Subcutaneous abdominal adipose tissue (tissue), 5 donors: ENCODE measurements at regions not wholly inside any gene's neighbourhood (a gene's known extent, or its start where the extent isn't known, plus 50 kb on each side); places are given as distances from the start of the nearest gene placed in this dataset.

Source experiments
- H3K27ac ChIP-seq: one replicate; pipeline ENCODE4 v1.7.0; 2013; ENCODE audit warnings: low read depth, mild to moderate bottlenecking, inconsistent platforms, low read length, moderate library complexity
- H3K27me3 ChIP-seq, 5 donors: one replicate each; pipeline ENCODE4 v1.7.0; 2013; ENCODE audit warnings: low read length in 5 of 5, inconsistent platforms in 1 of 5; ENCODE audit not compliant: control insufficient read depth in 5 of 5, insufficient read depth in 4 of 5
- H3K36me3 ChIP-seq, 5 donors: one replicate each; pipeline ENCODE4 v1.7.0; 2013; ENCODE audit warnings: low read length in 5 of 5; ENCODE audit not compliant: control insufficient read depth in 5 of 5, insufficient read depth in 5 of 5
- H3K4me1 ChIP-seq, 5 donors: one replicate each; pipeline ENCODE4 v1.7.0; 2013; ENCODE audit warnings: low read length in 5 of 5, mild to moderate bottlenecking in 3 of 5, moderate library complexity in 1 of 5; ENCODE audit not compliant: control insufficient read depth in 5 of 5, insufficient read depth in 5 of 5
- H3K4me3 ChIP-seq, 5 donors: one replicate each; pipeline ENCODE4 v1.7.0; 2013; ENCODE audit warnings: low read length in 5 of 5, low read depth in 1 of 5
- H3K9ac ChIP-seq, 5 donors: one replicate each; pipeline ENCODE4 v1.7.0; 2013; ENCODE audit warnings: low read length in 5 of 5, mild to moderate bottlenecking in 4 of 5, moderate library complexity in 3 of 5
- H3K9me3 ChIP-seq, 5 donors: one replicate each; pipeline ENCODE4 v1.7.0; 2013; ENCODE audit warnings: low read length in 5 of 5; ENCODE audit not compliant: control insufficient read depth in 5 of 5
- donor health status: healthy.
- donor health status: healthy.
- donor health status: healthy.
- donor health status: healthy.
- donor health status: healthy.

DNA sequence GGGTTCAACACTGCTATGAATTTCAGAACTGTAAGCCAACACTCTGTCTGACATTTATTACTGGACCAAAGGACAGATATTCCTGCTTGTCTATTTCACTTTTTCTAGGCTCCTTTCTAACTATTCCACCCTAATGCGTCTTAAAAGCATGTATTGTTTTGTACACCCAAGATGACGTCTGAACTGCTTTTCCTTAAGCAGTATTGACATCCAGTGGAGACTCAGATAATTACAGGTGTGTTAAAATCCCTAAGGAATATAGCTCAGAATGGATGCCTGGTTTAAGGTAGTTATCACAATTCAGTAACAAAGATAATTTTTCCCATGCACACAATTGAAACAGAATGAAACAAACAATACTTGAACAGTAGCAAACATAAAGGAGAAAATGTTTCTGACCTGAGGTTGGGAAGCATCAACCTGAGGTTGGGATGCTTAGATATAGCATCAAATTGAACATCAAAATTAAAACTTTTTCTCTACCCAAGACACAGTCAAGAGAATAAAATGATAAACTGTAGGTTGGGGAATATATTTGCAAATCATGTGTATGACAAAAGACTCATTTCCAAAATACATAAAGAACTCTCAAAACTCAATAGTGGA is 93.7 kb upstream of the PTPRR start:
- no peak overlapping the region for H3K27ac ChIP-seq
- H3K9ac ChIP-seq: no peak overlapping the region
- H3K36me3 ChIP-seq: no peaks in the 10 kb centered on the region
- H3K4me3 ChIP-seq: peak overlapping the region in 2 of 5 donors; percentile 6 to 31
- H3K4me1 ChIP-seq: peaks cover 0 to 3% (median 0%) of the 10 kb centered on the region in 5 donors
- H3K27me3 ChIP-seq: no peaks in the 10 kb centered on the region
- H3K9me3 ChIP-seq: peaks cover 0 to 3% (median 0%) of the 10 kb centered on the region in 5 donors

DNA sequence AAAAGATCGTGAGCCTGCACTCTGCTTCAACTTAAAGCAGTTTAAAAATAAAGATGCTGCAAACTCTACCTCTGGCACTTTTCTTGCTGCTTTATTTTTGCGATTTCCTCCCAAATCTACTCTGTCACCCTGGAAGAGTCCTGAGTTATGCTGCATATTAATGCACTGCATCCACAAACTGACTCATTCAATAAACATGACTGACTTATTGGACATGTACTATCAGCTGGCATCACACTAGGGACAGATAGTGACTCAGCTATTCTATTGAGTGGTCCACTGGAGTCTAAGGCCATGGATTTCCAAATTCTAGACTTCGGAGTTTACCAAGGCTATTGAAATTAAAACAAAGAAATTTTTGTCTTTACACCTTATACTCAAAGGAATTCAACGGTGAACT is 90.7 kb upstream of the PTPRR start:
- Histone ChIP-seq H3K4me3 (no peak overlapping the region), H3K9me3 (no peaks in the 10 kb centered on the region), H3K36me3 (no peaks in the 10 kb centered on the region), H3K27me3 (no peaks in the 10 kb centered on the region), H3K4me1 (peaks cover 0 to 3% (median 0%) of the 10 kb centered on the region in 5 donors), H3K27ac (no peak overlapping the region), H3K9ac (no peak overlapping the region)

DNA sequence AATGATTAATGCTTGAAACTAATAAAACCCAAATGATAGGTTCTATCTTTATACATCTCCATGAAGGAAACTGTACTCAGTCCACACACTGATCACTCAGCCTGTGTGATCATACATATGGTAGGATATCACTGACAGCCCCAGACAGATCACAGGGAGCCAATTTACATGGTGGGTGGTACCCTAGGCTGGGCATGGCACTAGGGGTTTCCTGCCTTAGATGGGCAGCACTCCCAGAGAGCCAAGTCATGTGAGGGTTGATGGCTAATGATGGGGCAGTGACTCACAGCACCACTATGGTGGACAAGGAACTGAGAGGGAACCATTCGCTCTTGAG is 89.6 kb upstream of the PTPRR start:
- no peaks in the 10 kb centered on the region for H3K9me3 ChIP-seq

DNA sequence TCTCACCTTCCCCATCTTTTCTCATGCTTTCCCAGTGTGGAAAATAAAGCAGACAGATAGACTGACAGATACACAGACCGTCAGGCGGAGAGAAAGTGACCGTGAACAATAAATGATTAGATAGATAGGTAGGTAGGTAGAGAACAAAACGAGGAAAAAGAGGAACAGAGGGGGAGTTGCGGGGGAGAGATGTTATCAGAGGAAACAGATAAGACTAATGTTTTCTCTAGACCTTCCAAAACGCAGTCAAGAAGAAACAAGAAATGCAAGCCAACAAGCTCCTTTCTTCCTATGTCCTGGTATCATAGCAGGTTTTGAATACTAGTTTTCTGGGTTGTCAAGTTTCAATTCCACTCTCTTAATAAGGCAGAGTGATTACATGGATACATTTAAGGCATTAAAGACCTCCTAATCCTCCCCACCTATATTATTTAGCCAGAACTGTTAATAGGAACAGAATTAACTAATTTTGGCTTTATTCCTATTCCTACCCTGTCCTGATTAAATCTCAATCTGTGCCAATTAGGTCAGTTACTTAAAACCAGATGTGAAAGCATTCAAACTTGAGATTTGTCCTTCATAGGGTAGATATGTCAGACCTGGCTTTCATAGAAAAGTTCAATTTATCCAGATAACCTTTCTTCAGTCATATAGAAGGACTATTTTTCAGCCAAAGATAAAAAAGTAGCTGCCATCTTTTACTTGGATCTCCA is 89.0 kb upstream of the PTPRR start:
- H3K27me3 ChIP-seq: no peaks in the 10 kb centered on the region
- H3K36me3 ChIP-seq: no peaks in the 10 kb centered on the region
- no peak overlapping the region for H3K27ac ChIP-seq
- H3K9ac ChIP-seq: no peak overlapping the region
- H3K9me3 ChIP-seq: no peaks in the 10 kb centered on the region
- H3K4me1 ChIP-seq: peaks cover 0 to 3% (median 0%) of the 10 kb centered on the region in 5 donors
- no peak overlapping the region for H3K4me3 ChIP-seq

More for the DNA sequence above, 89.6 kb upstream of the PTPRR start:
- Histone ChIP-seq H3K4me1 (peaks cover 0 to 3% (median 0%) of the 10 kb centered on the region in 5 donors), H3K27me3 (no peaks in the 10 kb centered on the region), H3K27ac (no peak overlapping the region), H3K4me3 (no peak overlapping the region), H3K36me3 (no peaks in the 10 kb centered on the region), H3K9ac (no peak overlapping the region)

DNA sequence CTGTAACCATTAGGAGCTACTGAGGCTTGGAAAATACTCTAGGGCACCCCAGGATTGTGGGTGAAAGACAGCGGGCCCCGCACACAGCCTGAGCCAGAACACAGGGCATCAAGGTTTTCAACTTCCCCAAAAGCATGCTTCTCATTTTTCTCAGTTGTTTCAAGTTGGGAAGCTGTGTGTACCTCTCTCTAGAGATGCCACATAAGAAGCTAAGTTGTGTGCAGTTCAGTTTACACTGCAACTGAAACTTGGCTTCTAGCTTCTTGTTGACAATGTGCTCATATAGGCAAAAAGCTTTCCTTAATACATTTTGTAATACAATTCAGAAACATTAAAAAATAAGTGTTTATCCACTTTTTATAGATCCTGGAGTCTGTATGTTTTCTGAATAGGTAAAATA is 88.1 kb upstream of the PTPRR start:
- peaks cover 0 to 3% (median 0%) of the 10 kb centered on the region in 5 donors for H3K4me1 ChIP-seq
- no peak overlapping the region for H3K4me3 ChIP-seq
- no peaks in the 10 kb centered on the region for H3K27me3 ChIP-seq
- H3K9me3 ChIP-seq: no peaks in the 10 kb centered on the region
- no peak overlapping the region for H3K9ac ChIP-seq
- no peaks in the 10 kb centered on the region for H3K36me3 ChIP-seq
- H3K27ac ChIP-seq: no peak overlapping the region

DNA sequence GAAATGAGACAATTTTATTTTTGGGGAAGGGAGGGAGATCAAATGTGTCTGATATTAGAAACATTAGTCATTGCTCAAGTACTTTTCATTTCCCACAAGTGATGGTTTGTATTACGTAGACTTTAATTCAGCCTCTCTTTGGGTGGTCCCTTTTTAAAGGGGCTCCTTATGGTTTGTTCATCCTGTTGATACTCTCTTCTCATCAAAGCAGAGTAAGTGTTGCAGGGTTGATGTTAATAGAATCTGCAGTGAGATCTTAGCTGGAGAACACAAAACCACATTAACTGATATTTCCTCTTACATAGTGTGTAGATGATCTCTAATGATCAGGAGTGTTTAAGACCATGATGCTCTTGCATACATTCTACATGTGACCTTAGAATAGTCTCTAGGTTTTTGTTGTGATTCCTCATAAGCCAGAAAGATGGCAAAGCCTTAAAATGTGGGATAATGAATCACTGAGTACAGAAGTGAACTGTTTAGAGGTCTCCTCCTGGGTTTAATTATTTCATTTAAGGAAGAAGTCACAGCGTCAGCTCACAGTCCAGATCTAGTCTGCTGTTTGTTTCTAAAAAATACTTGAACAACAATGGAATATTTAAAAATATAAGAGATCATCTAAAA is 87.4 kb upstream of the PTPRR start:
- no peak overlapping the region for H3K9ac ChIP-seq
- H3K4me1 ChIP-seq: peaks cover 0 to 3% (median 0%) of the 10 kb centered on the region in 5 donors
- no peak overlapping the region for H3K27ac ChIP-seq
- H3K27me3 ChIP-seq: no peaks in the 10 kb centered on the region
- H3K9me3 ChIP-seq: no peaks in the 10 kb centered on the region
- H3K4me3 ChIP-seq: no peak overlapping the region
- no peaks in the 10 kb centered on the region for H3K36me3 ChIP-seq

DNA sequence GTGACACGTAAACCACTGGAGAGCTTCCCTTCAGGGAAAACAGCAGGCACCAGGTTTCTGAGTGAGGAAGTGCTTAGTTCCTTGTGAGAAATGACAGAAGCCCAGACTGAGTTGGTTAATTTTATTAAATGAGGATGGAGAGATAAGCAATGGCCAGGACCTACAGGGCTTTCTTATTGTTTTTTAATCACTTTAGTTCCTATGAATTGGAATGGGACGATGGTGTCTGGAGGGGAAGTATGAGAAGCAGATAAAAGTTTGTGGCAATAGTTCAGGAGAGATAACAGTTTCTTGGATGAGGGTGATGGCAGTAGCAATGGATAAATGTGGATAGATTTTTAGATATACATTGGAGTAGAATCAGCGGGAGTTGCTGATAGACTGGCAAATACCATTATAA is 86.5 kb upstream of the PTPRR start:
- no peak overlapping the region for H3K9ac ChIP-seq
- H3K27ac ChIP-seq: no peak overlapping the region
- no peaks in the 10 kb centered on the region for H3K36me3 ChIP-seq
- no peaks in the 10 kb centered on the region for H3K27me3 ChIP-seq
- H3K9me3 ChIP-seq: no peaks in the 10 kb centered on the region
- H3K4me3 ChIP-seq: no peak overlapping the region
- peaks cover 0 to 3% (median 0%) of the 10 kb centered on the region in 5 donors for H3K4me1 ChIP-seq

DNA sequence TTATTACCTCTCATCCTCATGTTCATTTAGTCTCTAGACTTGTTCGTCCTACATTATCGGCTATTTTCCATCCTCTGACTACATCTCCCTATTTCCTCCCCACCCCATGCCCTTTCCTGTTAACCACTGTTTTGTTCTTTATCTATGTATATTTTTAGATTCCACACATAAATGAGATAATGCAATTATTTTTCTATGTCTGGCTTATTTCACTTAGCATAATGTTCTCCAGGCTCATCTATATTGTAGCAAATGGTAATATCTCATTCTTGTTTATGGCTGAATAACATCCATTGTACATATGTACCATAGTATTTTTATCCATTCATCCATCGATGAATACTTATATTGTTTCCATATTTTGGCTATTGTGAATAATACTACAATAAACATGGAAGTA is 84.6 kb upstream of the PTPRR start:
- peaks cover 0 to 3% (median 0%) of the 10 kb centered on the region in 5 donors for H3K4me1 ChIP-seq
- H3K9ac ChIP-seq: no peak overlapping the region
- no peaks in the 10 kb centered on the region for H3K9me3 ChIP-seq
- no peak overlapping the region for H3K4me3 ChIP-seq
- H3K27ac ChIP-seq: no peak overlapping the region
- no peaks in the 10 kb centered on the region for H3K36me3 ChIP-seq
- H3K27me3 ChIP-seq: no peaks in the 10 kb centered on the region

DNA sequence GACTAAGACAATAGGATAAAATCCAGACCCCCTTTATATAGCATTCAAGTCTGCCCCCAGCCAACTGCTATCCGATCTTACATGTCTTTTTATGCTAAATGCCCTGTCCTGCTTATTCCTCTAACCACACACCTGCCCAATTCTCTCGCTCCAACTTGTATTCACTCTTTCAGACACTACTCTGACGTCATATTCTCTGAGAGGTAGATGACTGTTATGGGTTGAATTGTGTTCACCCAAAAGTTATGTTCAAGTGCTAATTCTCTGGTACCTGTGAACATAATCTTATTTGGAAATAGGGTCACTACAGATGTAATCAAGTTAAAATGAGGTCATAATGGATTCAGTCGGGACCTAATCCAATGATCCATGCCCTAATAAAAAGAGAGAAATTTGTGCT is 84.0 kb upstream of the PTPRR start:
- no peaks in the 10 kb centered on the region for H3K36me3 ChIP-seq
- H3K27me3 ChIP-seq: no peaks in the 10 kb centered on the region
- H3K27ac ChIP-seq: no peak overlapping the region
- H3K9me3 ChIP-seq: no peaks in the 10 kb centered on the region
- H3K9ac ChIP-seq: no peak overlapping the region
- no peak overlapping the region for H3K4me3 ChIP-seq
- peaks cover 0 to 3% (median 0%) of the 10 kb centered on the region in 5 donors for H3K4me1 ChIP-seq

DNA sequence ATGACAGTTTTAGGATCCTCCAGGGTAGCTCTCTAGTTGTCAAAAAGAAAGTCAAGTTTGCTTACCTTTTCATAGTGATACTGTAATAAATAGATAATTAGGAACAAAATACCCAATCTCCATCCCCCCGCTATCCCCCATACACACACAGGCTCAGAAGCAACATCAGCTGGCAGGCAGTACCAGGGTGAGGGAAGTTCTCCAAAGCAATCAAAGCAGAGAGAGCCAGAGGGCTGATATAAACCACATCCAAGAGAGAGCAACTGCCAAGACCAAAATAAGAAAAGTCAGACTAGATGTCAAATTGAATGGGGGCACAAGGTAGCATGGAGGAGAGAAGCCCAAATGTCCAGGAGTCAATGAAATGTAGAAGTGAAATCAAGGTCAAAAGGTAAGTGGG is 80.2 kb upstream of the PTPRR start:
- H3K27ac ChIP-seq: no peak overlapping the region
- H3K36me3 ChIP-seq: no peaks in the 10 kb centered on the region
- no peak overlapping the region for H3K9ac ChIP-seq
- no peak overlapping the region for H3K4me3 ChIP-seq
- H3K9me3 ChIP-seq: no peaks in the 10 kb centered on the region
- H3K27me3 ChIP-seq: no peaks in the 10 kb centered on the region
- H3K4me1 ChIP-seq: no peaks in the 10 kb centered on the region
